Naive thymus-derived CD8-positive, alpha-beta T cell (primary cell): ENCODE measurements at regions not wholly inside any gene's neighbourhood (a gene's known extent, or its start where the extent isn't known, plus 50 kb on each side); places are given as distances from the start of the nearest gene placed in this dataset.

Experiments used
- ATAC-seq, 2 donors: fragments of 150-1000 bp; cut with Tn5 transposase in 1 of 2; sonication (Bioruptor Pico), chemical (Tn5 transposase) in 1 of 2; 1 replicate in 1 of 2; 2 replicates in 1 of 2; pipeline ENCODE4 v1.10.0; 2021; ENCODE audit warnings: mild to moderate bottlenecking in 2 of 2, moderate library complexity in 2 of 2
- POLR2A ChIA-PET: fragments of 350-600 bp; sonication (Branson Sonifier 250); formaldehyde crosslinking; loops from one replicate; lab custom pipeline; 2021; ENCODE audit warnings: antibody characterized with exemption; lab: Charles Lee
- DNase-seq, 10 donors: peaks; one replicate each; pipeline versions ENCODE4 v3.0.0 to v3.0.0-alpha.2; 2020 to 2022
- H3K27ac Mint-ChIP-seq, 10 donors: one replicate each; pipeline ENCODE4 v1.8.0; 2020 to 2022; ENCODE audit warnings: mild to moderate bottlenecking in 10 of 10, mixed read lengths in 10 of 10, moderate library complexity in 4 of 10, inconsistent platforms in 1 of 10
- H3K27me3 Mint-ChIP-seq, 5 donors: one replicate each; pipeline ENCODE4 v1.8.0; 2021 to 2022; ENCODE audit warnings: mixed read lengths in 5 of 5
- H3K36me3 Mint-ChIP-seq, 3 donors: one replicate each; pipeline ENCODE4 v1.8.0; 2020 to 2022; ENCODE audit warnings: mixed read lengths in 3 of 3, mild to moderate bottlenecking in 2 of 3, inconsistent platforms in 1 of 3
- H3K4me1 Mint-ChIP-seq, 4 donors: one replicate each; pipeline ENCODE4 v1.8.0; 2021 to 2022; ENCODE audit warnings: mixed read lengths in 4 of 4
- H3K4me3 Mint-ChIP-seq, 10 donors: one replicate each; pipeline ENCODE4 v1.8.0; 2020 to 2022; ENCODE audit warnings: mild to moderate bottlenecking in 10 of 10, mixed read lengths in 10 of 10, moderate library complexity in 6 of 10, inconsistent platforms in 1 of 10
- H3K9me3 Mint-ChIP-seq, 9 donors: one replicate each; pipeline ENCODE4 v1.8.0; 2020 to 2022; ENCODE audit warnings: mixed read lengths in 9 of 9, mild to moderate bottlenecking in 3 of 9, inconsistent platforms in 1 of 9, moderate library complexity in 1 of 9

DNA sequence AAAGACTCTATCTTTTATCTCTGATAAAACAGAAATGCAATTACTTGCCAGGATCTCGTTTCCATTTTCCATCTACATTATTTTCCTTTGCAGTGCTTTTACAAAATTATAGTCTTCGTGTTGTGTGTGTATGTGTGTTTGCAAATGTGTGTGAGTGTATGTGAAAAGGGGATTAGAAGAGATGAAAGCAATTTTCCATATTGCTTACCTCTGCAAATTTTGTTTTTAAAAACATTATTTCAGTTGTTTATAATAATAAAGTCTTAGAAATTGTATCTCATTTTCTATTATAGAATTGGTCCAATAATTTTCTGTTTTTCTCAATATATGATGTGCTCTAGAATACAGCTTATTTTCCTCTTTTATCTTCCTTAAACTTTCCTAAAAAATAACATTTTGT is 421.3 kb upstream of the ANKRD30A start:
- H3K4me3 Mint-ChIP-seq = no peak overlapping the region
- no peak for DNase-seq
- no peaks in the 10 kb centered on the region for H3K36me3 Mint-ChIP-seq
- no peaks in the 10 kb centered on the region for H3K4me1 Mint-ChIP-seq
- H3K9me3 Mint-ChIP-seq = peaks cover 0 to 13% (median 4%) of the 10 kb centered on the region in 9 donors
- POLR2A ChIA-PET = no interaction called here
- H3K27ac Mint-ChIP-seq = no peak overlapping the region
- H3K27me3 Mint-ChIP-seq = no peaks in the 10 kb centered on the region
- no peak for ATAC-seq

DNA sequence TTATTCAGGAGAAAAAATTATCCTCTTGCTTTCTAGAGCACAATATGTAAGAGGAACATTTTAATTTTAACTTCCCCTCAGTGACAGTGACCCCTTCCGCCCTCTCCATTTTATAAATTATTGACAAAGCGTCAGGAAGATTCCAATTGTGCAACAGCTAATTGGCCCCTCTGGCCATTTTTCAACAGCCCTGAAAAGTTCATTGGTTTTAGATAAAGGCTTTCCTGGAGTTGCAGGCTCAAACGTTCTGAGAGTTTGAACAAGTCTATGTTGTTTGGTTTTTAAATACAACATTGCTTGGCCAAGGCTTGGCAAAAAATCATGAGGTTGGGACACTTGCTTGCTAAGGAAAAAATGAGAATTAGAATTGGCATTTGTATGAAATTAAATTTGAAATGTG is 422.2 kb upstream of the ANKRD30A start:
- DNase-seq = no peak
- H3K9me3 Mint-ChIP-seq = peaks cover 0 to 14% (median 7%) of the 10 kb centered on the region in 9 donors
- H3K27ac Mint-ChIP-seq = no peak overlapping the region
- no peak for ATAC-seq
- no peak overlapping the region for H3K4me3 Mint-ChIP-seq
- H3K27me3 Mint-ChIP-seq = no peaks in the 10 kb centered on the region
- H3K4me1 Mint-ChIP-seq = no peaks in the 10 kb centered on the region
- POLR2A ChIA-PET = no interaction called here
- H3K36me3 Mint-ChIP-seq = no peaks in the 10 kb centered on the region

DNA sequence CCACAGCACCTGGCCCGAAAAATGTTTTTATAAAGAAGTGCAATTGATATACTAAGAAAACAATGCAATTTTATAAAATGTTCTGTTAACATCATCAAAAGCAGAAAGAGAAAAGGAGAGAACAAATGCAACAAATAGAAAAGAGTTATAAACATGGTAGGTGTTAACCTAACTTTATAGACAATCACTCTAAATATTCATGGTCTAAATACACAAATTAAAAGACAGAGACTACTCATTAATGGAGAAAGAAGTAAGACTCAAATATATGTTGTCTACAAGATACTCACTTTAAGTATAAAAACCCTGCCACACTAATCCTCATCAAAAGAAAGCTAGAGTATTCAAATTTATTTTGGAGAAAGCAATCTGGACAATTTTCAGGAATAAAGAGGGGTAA is 425.3 kb upstream of the ANKRD30A start:
- DNase-seq (no peak), ATAC-seq (no peak)
- no peaks in the 10 kb centered on the region for H3K36me3 Mint-ChIP-seq
- no peaks in the 10 kb centered on the region for H3K4me1 Mint-ChIP-seq
- POLR2A ChIA-PET = no interaction called here
- H3K27me3 Mint-ChIP-seq = no peaks in the 10 kb centered on the region
- peaks cover 0 to 18% (median 11%) of the 10 kb centered on the region in 9 donors for H3K9me3 Mint-ChIP-seq
- H3K4me3 Mint-ChIP-seq = no peak overlapping the region
- H3K27ac Mint-ChIP-seq = no peak overlapping the region

DNA sequence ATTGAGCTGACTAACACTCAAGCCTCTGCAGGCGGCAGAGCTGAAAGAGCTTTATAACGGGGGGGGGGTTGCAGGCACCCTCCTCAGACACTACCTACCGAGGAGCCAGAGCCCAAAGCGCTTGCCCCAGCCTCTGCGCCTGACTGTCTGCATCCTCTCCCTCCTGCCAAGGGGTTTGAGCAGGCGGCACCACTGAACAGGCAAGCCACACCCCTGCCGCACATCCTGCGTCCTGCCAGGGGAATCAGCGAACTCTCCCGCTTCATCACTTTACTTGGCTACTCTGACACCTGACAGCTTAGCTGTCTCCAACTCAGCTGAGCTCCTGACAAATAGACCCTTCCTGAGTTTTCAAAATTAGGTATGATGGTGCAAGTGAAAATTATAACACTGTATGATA is 432.6 kb upstream of the ANKRD30A start:
- Mint-ChIP-seq H3K4me3 (no peak overlapping the region), H3K4me1 (no peaks in the 10 kb centered on the region), H3K27ac (no peak overlapping the region), H3K27me3 (no peaks in the 10 kb centered on the region), H3K36me3 (no peaks in the 10 kb centered on the region), H3K9me3 (peaks cover 0 to 23% (median 6%) of the 10 kb centered on the region in 9 donors)
- POLR2A ChIA-PET = no interaction called here
- no peak for ATAC-seq
- DNase-seq = no peak

DNA sequence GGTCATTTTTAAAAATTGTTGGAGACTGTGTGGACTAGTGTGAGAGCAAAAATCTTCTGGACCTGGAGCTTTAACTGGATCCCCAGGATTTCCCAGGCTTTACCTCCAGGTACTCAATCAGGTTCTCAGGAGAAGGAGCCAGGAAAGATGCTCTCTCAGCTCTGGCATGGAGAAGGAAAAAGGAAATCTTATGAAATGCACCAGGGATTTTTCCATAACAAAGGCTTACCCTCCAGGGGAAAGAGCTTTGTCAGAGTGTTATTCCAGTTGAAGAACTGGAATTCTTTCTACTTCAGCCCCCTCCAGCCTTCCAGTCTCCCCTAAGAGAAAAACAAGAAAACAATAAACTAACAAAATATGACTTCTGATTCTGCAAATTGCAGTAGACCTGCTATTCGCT is 436.7 kb upstream of the ANKRD30A start:
- H3K36me3 Mint-ChIP-seq = peaks cover 0 to 6% (median 0%) of the 10 kb centered on the region in 3 donors
- H3K4me3 Mint-ChIP-seq = no peak overlapping the region
- no peak for ATAC-seq
- no peaks in the 10 kb centered on the region for H3K27me3 Mint-ChIP-seq
- no peaks in the 10 kb centered on the region for H3K4me1 Mint-ChIP-seq
- POLR2A ChIA-PET = no interaction called here
- peaks cover 0 to 19% (median 0%) of the 10 kb centered on the region in 9 donors for H3K9me3 Mint-ChIP-seq
- no peak overlapping the region for H3K27ac Mint-ChIP-seq
- no peak for DNase-seq

DNA sequence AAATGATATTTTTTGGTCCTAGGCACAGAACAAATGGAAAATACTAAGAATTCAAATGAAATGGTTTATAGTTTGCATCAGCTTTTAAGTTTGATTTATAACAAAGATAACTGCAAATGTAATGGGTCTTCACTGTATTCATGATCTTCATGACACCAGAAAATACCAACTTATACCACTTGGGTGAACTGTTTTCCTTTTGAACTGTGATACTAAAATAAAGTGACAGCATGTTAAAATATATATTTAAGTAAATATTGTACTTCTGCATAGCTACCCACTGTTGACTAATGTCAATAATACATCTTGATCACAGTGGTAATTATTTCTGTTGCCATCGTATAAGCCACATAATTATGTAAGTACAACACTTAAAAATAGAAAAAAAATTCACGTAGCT is 442.0 kb upstream of the ANKRD30A start:
- H3K9me3 Mint-ChIP-seq = peaks cover 0 to 7% (median 1%) of the 10 kb centered on the region in 9 donors
- peaks cover 0 to 6% (median 0%) of the 10 kb centered on the region in 5 donors for H3K27me3 Mint-ChIP-seq
- no peak overlapping the region for H3K27ac Mint-ChIP-seq
- H3K36me3 Mint-ChIP-seq = peaks cover 0 to 6% (median 0%) of the 10 kb centered on the region in 3 donors
- H3K4me3 Mint-ChIP-seq = no peak overlapping the region
- POLR2A ChIA-PET = no interaction called here
- DNase-seq (no peak), ATAC-seq (no peak)
- H3K4me1 Mint-ChIP-seq = no peaks in the 10 kb centered on the region

DNA sequence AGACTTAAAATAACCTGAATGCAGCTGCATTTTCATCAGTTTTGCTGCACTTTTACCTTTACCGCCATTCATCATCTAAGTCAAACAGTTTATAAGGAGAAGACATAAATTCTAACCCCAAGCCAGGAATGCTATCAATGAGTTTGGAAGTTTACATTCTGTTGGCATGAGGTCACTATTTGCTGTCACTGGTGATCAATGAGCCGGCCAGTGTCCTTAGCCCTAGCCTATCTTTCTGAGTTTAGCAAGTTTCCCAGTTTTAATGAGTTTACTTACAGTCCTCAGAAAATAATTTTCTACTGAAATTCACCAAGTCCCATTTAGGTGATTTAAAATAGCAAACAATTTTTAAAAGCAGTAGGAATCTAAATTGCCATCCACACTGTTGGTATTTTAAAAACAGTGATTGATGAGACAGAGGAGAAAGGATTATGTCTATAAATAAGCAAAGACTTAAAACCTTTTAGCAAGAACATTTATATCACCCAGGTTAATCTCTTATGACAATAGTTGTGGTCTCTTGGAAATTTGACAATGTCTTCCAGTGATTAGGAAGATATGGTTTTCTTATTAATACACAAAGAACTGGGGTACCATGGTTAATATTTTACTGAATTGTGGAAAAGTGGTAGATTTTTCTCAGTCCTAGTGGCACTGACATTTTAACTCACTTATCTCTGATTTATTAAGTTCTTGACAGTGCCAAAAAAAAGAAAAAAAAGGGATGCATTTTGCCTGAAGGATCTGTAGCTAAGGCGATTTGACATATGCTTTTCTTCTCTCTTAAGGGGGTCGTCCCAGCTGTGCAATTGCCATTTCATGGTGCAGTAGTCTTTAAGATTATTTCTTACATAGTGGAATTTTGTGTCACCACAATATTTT is 443.4 kb upstream of the ANKRD30A start:
- no peaks in the 10 kb centered on the region for H3K36me3 Mint-ChIP-seq
- H3K4me3 Mint-ChIP-seq = no peak overlapping the region
- no peak for ATAC-seq
- POLR2A ChIA-PET = no interaction called here
- H3K27ac Mint-ChIP-seq = no peak overlapping the region
- no peaks in the 10 kb centered on the region for H3K4me1 Mint-ChIP-seq
- peaks cover 0 to 5% (median 0%) of the 10 kb centered on the region in 9 donors for H3K9me3 Mint-ChIP-seq
- peaks cover 0 to 6% (median 0%) of the 10 kb centered on the region in 5 donors for H3K27me3 Mint-ChIP-seq
- DNase-seq = no peak

DNA sequence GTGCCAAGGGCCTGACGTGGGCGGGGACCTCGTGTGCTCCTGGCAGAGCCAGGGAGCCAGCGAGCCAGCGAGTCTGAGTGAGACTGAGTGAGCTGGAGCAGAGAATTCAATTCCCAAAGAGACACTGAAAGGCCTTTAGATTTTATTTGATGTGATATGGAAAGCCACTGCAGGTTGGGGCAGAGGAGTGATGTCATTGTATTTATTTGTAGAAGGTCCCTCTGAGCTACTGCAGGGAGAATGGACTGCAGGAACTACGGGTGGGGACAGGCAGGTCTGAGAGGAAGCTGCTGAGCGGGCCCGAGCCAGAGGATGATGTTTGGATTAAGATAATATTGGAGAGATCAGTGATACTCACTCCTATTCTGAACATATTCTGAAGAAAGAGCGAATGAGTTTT is 445.8 kb upstream of the ANKRD30A start:
- no peaks in the 10 kb centered on the region for H3K4me1 Mint-ChIP-seq
- no peak overlapping the region for H3K27ac Mint-ChIP-seq
- DNase-seq (no peak), ATAC-seq (no peak)
- peaks cover 0 to 6% (median 0%) of the 10 kb centered on the region in 5 donors for H3K27me3 Mint-ChIP-seq
- POLR2A ChIA-PET = no interaction called here
- no peaks in the 10 kb centered on the region for H3K36me3 Mint-ChIP-seq
- H3K4me3 Mint-ChIP-seq = no peak overlapping the region
- peaks cover 0 to 11% (median 3%) of the 10 kb centered on the region in 9 donors for H3K9me3 Mint-ChIP-seq

DNA sequence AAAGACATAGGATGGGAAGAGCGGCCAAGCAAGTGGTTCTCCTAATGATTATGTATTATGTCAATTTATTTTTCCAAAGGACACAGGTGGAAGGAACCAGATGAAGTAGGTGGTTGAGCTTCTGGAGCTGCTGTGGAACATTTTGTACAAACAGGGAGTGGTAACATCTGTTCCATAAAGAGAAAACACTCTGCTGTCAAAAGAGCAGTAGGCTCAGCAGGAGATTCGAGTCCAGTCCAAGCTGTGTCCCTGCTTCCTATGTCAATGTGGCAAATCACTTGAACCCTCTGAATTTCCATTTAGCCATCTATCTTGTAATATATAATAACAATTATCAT is 448.0 kb upstream of the ANKRD30A start:
- Mint-ChIP-seq H3K4me3 (no peak overlapping the region), H3K4me1 (no peaks in the 10 kb centered on the region), H3K36me3 (no peaks in the 10 kb centered on the region), H3K27me3 (peaks cover 0 to 6% (median 0%) of the 10 kb centered on the region in 5 donors), H3K9me3 (peaks cover 0 to 14% (median 3%) of the 10 kb centered on the region in 9 donors), H3K27ac (no peak overlapping the region)
- ATAC-seq = no peak
- no peak for DNase-seq
- POLR2A ChIA-PET = interaction anchor here (0.5 kb wide), 1 partner anchor 23 kb away, joined by 3 read pairs; no protein-coding TSS in a partner anchor

DNA sequence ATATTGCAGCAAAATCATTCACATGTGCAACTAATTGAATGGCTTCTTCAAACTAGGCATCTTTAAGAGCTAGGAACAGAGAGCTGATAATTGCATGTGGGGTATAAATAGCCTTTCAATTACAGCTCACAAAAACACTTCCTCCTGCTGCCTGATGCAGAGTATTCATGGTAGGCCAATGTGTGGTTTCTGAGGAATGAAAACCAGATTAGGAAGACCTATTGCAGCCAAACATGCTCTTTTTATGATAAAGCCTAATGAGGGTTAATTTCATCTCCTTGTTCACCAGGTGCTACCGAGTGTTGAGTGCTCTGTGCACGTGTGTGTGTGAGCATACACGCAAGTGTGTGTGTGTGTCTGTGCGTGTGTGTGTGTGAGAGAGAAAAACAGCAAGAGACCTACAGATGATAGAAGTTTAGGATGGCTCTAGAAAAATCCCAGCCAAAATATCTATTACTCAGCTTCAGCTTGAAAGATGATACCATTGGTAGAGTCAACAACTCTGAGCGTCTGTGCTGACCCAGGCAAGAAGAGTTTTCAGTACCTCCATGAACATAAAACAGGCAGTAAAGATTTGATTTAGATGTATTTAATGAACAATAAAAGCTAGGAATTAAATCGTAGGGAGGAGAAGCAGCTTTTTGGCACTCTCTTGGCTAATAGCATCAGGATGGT is 448.5 kb upstream of the ANKRD30A start:
- Mint-ChIP-seq H3K27ac (no peak overlapping the region), H3K36me3 (no peaks in the 10 kb centered on the region), H3K9me3 (peaks cover 0 to 15% (median 3%) of the 10 kb centered on the region in 9 donors), H3K4me1 (no peaks in the 10 kb centered on the region), H3K27me3 (peaks cover 0 to 6% (median 0%) of the 10 kb centered on the region in 5 donors), H3K4me3 (no peak overlapping the region)
- DNase-seq (no peak), ATAC-seq (no peak)
- POLR2A ChIA-PET = no interaction called here

DNA sequence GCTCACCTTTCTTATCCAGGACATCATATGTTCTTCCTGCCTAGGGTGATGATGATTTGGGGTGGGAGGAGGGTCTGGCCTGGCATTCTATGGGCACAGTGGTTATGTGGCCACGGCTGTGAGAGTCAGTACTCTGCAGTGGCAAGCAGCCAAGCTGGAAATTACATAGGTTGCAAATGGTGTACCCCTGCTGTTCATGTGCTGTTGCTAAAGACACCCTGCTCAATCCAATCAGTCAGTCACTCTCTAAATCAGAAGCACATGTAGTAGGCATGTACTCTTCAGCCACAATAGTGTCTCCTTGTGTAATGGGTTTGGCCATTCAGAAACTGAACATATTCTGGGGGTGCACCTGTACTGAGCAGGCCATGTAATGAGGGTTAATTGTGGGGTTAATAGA is 449.1 kb upstream of the ANKRD30A start:
- Mint-ChIP-seq H3K9me3 (peaks cover 0 to 17% (median 3%) of the 10 kb centered on the region in 9 donors), H3K27ac (no peak overlapping the region), H3K4me1 (no peaks in the 10 kb centered on the region), H3K27me3 (peaks cover 0 to 6% (median 0%) of the 10 kb centered on the region in 5 donors), H3K4me3 (no peak overlapping the region), H3K36me3 (no peaks in the 10 kb centered on the region)
- DNase-seq = no peak
- POLR2A ChIA-PET = no interaction called here
- ATAC-seq = no peak

DNA sequence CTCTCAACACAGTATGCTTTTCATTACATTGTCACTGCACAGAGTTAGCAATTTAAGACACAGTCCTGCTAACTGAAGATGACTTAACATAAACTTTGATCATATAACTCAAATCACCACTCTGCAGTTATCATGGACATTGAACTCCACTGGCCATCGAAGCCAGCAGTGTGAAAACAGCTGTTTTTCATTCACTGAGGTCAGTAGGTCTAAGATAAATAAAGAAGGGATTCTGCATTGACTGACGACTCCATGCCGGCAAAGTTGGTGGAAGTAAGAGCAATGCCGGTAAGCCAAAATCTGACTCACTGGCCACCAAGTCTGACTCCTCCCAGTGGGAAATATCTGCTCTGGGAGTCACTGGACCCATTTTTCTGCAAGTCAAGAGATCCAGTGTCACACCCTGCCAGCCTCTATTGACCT is 449.9 kb upstream of the ANKRD30A start:
- POLR2A ChIA-PET = no interaction called here
- peaks cover 0 to 6% (median 0%) of the 10 kb centered on the region in 5 donors for H3K27me3 Mint-ChIP-seq
- no peak overlapping the region for H3K4me3 Mint-ChIP-seq
- H3K27ac Mint-ChIP-seq = no peak overlapping the region
- ATAC-seq (no peak), DNase-seq (no peak)
- H3K4me1 Mint-ChIP-seq = no peaks in the 10 kb centered on the region
- H3K36me3 Mint-ChIP-seq = no peaks in the 10 kb centered on the region
- peaks cover 0 to 17% (median 3%) of the 10 kb centered on the region in 9 donors for H3K9me3 Mint-ChIP-seq

DNA sequence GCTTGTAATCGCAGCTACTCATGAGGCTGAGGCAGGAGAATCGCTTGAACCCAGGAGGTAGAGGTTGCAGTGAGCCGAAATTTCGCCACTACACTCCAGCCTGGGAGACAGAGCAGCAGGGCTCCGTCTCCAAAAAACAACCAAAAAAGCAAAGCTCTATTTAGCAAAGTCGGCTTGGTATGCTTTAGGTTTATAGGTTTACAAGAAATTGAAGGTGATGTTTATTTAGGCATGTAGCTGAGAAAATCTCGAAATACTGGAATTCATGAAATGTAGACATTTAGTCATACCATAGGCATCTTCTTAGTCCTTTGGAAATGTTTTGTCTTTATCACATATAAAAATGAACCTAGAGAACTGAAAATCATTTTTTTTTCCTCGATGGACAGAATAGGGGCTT is 453.8 kb upstream of the ANKRD30A start:
- no peaks in the 10 kb centered on the region for H3K36me3 Mint-ChIP-seq
- H3K4me3 Mint-ChIP-seq = no peak overlapping the region
- H3K9me3 Mint-ChIP-seq = peaks cover 0 to 17% (median 3%) of the 10 kb centered on the region in 9 donors
- DNase-seq = no peak
- POLR2A ChIA-PET = no interaction called here
- H3K4me1 Mint-ChIP-seq = no peaks in the 10 kb centered on the region
- no peak overlapping the region for H3K27ac Mint-ChIP-seq
- H3K27me3 Mint-ChIP-seq = no peaks in the 10 kb centered on the region
- no peak for ATAC-seq
